GM12872 (cell line): ENCODE measurements at regions not wholly inside any gene's neighbourhood (a gene's known extent, or its start where the extent isn't known, plus 50 kb on each side); places are given as distances from the start of the nearest gene placed in this dataset.

ENCODE experiments used
- TF ChIP-seq, protein P1 (sequence below): IDR thresholded peaks from 3 replicates; pipeline ENCODE4 v1.5.1; 2011; ENCODE audit warnings: low read depth, mild to moderate bottlenecking, low read length, moderate library complexity; ENCODE audit not compliant: insufficient read depth

DNA sequence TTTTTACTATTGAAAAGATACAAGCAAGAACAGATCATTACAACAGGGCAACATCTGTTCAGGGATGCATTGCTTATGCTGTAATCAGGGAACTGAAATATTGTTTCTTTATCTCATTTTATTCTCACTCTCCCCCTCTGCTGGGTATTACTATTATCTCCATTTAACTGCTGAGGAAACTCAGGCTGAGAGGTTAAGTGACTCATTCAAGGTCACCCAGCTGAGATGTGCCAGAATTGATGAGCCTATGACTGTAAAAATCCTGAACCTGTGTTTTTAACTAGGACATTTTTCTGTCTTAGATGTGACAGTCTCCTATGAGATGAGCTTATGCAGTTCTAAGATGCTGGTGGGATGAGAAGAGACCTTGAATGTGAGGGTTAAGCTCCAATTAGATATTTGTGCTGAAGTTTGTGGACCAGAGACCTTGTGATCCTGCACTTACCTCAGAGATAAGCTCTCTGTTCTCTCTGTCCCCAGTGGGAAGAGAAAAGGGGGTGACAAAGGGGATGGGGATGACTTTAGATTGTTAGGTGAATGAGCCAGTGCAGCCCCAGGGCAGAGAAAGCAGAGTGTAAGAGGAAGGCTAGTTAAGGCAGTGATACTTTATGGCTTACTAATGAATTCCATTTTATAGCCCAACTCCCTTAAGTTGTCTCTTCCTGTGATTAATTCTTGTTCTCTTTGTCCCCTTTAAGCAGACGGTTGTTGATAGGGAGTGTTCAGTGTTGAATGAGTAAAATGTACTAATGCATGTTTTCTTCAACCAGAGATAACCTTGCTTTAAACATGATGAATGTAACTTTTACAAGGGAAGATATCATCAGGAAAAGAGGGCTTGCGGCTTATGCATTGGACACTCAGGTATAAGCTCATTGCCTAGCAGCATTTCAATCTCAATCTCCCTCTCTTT, 111.4 kb downstream of the HLX start:
- TF ChIP-seq, protein P1, sequence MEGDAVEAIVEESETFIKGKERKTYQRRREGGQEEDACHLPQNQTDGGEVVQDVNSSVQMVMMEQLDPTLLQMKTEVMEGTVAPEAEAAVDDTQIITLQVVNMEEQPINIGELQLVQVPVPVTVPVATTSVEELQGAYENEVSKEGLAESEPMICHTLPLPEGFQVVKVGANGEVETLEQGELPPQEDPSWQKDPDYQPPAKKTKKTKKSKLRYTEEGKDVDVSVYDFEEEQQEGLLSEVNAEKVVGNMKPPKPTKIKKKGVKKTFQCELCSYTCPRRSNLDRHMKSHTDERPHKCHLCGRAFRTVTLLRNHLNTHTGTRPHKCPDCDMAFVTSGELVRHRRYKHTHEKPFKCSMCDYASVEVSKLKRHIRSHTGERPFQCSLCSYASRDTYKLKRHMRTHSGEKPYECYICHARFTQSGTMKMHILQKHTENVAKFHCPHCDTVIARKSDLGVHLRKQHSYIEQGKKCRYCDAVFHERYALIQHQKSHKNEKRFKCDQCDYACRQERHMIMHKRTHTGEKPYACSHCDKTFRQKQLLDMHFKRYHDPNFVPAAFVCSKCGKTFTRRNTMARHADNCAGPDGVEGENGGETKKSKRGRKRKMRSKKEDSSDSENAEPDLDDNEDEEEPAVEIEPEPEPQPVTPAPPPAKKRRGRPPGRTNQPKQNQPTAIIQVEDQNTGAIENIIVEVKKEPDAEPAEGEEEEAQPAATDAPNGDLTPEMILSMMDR: no peak

DNA sequence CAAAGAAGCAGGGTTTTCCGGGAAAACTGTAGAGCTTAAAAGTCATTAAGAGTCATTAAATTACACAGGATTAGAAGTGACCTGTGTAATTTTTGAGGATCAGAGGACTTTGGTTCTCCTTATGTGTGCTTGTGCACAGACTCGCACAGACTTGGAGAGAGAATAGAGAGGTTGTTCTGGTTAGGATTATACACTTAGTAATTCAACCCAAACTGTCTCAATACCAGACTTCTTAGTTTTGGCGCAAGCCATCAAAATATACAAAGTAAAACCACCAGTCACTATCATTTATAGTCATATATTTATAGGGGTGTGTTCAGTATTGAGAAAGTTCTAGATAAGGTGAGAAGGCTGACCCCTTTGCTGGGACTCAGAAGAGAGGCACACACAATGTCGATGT, 112.3 kb downstream of the HLX start:
- TF ChIP-seq, protein P1: no peak

DNA sequence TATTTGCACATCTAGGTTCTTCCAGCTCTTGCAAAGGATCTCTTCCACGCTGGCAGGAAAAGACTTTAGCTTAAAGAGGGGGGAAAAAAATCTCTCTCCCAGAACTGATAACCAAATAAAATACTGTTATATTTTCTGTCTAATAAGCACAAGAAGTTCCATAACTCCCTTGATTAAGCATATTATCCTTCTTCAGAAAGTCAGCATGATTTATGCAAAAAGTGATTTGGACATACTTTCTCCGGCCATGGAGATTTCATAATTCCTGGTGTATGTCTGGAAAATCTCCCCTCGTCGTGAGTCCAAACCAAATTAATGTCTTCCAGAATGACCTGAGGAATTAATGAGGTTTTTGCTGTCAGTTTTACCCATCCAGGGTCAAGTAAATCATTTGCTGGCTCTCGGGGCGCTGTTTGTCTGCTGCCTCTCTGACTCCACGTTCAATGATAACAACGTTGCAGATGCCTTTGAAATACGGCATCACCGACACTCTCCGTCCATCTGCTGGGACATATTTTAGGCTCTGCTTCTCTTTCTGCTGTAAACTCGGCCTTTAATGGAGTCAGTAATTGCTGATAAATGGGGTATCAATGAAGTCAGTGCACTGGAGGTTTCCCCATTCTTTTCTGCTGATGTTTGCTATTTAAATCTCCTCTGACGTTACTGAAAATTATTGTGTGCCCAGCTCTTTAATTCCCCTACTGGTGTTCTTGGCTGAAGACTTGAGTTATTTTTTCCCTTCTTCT, 112.9 kb downstream of the HLX start:
- TF ChIP-seq, protein P1: no peak

DNA sequence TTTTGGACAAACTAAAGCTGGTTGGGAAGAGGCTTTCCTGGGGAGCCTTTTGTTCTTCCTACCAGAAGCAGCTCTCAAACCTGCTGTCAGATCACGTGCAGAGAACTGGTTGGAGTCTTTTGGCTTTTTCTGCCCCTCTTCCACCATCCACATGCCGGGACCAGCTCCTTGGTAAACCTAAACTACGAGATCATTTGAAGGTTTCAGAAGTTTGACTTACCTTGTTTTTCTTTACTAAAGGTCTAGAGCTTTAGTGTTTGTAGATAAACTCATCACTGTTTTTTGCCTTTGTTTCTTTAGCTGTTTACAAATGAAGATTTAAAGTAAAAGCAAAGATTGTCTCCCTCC, 113.4 kb downstream of the HLX start:
- TF ChIP-seq, protein P1: no peak

DNA sequence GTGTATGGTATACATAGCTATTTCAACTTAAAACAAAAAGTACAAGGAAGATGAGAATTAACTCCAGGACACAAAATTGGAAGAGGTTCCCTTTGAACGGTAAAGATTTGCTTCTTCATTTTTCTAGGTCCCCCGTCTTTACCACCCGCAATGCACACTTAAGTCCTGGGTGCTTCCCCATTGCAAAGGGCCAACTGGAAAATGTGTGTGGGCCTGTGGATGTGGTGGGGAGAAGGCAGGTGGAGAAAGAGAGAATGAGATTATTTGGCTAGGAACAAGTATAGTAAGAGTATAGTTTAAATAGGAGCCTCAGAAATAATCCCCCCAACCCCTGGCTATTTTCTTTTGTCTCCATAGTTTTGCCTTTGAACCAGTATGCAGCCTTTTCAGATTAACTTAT, 115.4 kb downstream of the HLX start:
- TF ChIP-seq, protein P1: no peak

DNA sequence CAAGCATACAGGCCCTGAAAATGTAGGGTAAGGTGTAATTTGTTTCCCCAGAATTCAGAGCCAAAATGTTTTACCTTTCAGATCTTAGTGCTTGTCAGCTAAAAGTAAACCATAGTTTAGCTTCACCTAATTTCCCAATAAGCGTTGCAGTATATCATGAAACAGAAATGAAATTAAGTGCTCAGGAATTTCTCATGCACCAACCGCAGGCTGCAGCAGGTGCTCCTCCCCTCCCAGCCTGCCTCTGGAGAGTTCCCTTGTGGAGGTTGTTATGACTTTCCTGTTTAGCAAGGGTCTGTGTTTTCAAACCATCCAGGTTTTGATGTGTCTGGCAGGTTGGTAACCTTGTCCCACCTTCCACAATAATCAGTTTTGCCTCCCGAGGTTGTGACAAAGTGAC, 118.5 kb downstream of the HLX start:
- TF ChIP-seq, protein P1: no peak

DNA sequence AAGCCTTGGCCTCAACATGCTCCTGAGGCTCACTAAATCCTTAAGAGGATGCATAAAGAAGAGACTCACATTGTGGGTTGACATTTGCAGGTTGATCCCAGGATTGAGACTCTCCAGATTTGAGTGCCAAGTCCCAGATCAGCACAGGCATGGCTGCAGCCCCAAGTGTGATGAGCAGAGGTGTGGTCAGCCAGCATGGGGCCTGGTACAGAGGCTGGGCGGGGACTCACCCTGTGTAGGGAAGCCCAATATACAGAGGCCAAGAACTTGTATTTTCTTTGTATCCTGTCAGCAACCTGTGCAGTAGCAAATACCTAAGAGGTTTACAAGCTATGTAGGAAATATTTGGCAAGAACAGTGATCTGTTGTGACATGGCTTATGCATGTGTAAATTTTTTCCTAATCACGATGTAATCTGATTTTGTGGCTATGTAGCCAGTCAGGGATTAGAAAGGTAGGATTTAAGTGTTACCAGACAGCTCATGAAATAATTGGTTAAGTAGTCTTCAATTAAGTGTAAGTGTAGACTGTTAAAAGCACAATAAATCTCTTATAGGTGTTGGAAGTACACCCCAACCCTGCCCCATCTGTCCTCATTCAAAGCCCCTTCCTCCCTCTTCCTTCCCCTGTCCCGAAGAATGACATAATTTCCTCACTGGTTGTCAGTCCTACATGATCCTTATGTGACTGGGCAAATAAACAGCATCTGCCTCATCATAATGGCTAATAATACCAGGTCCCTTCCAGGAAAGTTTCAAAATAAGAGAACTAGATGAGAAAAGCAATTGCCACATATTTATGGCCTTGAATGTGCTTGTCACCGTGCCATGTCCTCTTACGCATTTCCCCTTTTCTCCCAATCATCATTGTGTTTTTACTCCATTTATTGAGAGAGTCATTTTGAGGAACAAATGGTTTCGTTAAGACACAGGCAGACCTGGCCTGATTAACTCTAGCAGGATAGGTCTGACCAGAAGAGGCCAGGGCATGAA, 120.9 kb downstream of the HLX start:
- TF ChIP-seq, protein P1: no peak
